K562 (cell line): ENCODE measurements at regions not wholly inside any gene's neighbourhood (a gene's known extent, or its start where the extent isn't known, plus 50 kb on each side); places are given as distances from the start of the nearest gene placed in this dataset.

ENCODE experiments used
- ATAC-seq: fragments of 200-7000 bp; cut with Tn5 transposase; 3 replicates; pipeline ENCODE4 v1.9.1; 2020; ENCODE audit warnings: moderate library complexity
- BruUV-seq: library from RNA; stranded (reverse); fragments of 400-500 nt; replicated peaks from 2 replicates; lab custom pipeline; 2021; lab: Mats Ljungman, UMichigan
- CTCF ChIA-PET: fragments of 300-600 bp; formaldehyde crosslinking; extraction: SDS; loops from one replicate; lab custom pipeline; 2021; ENCODE audit warnings: low intra/inter-chr PET ratio; lab: Yijun Ruan, JAX
- POLR2A ChIA-PET: fragments of 300-600, 350-650 bp; sonication (Branson Sonifier 250); formaldehyde crosslinking; extraction: SDS; loops from one replicate; lab custom pipeline; 2021; ENCODE audit warnings: antibody characterized with exemption, inconsistent platforms; lab: Yijun Ruan, JAX
- DNase-seq, 4 experiments: peaks; one replicate each; pipeline versions ENCODE4 v3.0.0 to v3.0.0-alpha.2; 2011 to 2018; ENCODE audit warnings: low spot score in 3 of 4, mixed read lengths in 3 of 4; ENCODE audit errors: extremely low read depth in 1 of 4
- FAIRE-seq: peaks from 2 replicates; lab custom pipeline; 2011; peaks lifted over from hg19 to GRCh38; lab: Jason Lieb, UNC
- H2AFZ ChIP-seq: 2 replicates; pipeline ENCODE4 v1.6.0; 2011; ENCODE audit warnings: low read depth, low read length, control low read depth, inconsistent platforms
- H3K27ac ChIP-seq: fragments of 200-600 bp; 3 replicates; pipeline ENCODE4 v1.8.0; 2011; ENCODE audit warnings: low read depth, mild to moderate bottlenecking, control low read depth, inconsistent platforms, low read length, moderate library complexity, mixed read lengths; ENCODE audit errors: extremely low read depth
- H3K27me3 ChIP-seq, 2 experiments: fragments of 300-600 bp in 1 of 2; 2 replicates in 1 of 2; 3 replicates in 1 of 2; pipeline versions ENCODE4 v1.6.0 to v1.8.0; 2011; ENCODE audit warnings: inconsistent platforms in 2 of 2, low read length in 2 of 2, mild to moderate bottlenecking in 1 of 2, mixed read lengths in 1 of 2, moderate library complexity in 1 of 2; ENCODE audit not compliant: control insufficient read depth in 2 of 2, insufficient read depth in 2 of 2
- H3K36me3 ChIP-seq: fragments of 300-600 bp; 3 replicates; pipeline ENCODE4 v1.8.0; 2011; ENCODE audit warnings: mild to moderate bottlenecking, low read length, inconsistent platforms; ENCODE audit not compliant: control insufficient read depth, insufficient read depth
- H3K4me1 ChIP-seq, 2 experiments: fragments of 200-600 bp in 1 of 2; replicated peaks in 1 of 2; 2 replicates in 1 of 2; 3 replicates in 1 of 2; pipeline versions ENCODE4 v1.5.1 to v1.8.0; 2011; ENCODE audit warnings: inconsistent platforms in 2 of 2, low read length in 2 of 2, mild to moderate bottlenecking in 1 of 2, mixed read lengths in 1 of 2, moderate library complexity in 1 of 2; ENCODE audit not compliant: control insufficient read depth in 2 of 2, insufficient read depth in 2 of 2
- H3K4me2 ChIP-seq: 2 replicates; pipeline ENCODE4 v1.6.1; 2011; ENCODE audit warnings: low read length, control low read depth, inconsistent platforms, mixed read lengths; ENCODE audit not compliant: insufficient read depth
- H3K4me3 ChIP-seq: fragments of 200-600 bp; sonication (generic), shearing (Covaris generic); 2 replicates; pipeline ENCODE4 v1.5.1; 2016; ENCODE audit warnings: control low read depth, inconsistent platforms
- H3K79me2 ChIP-seq: fragments of 200-600 bp; 3 replicates; pipeline ENCODE4 v1.8.0; 2011; ENCODE audit warnings: low read length, inconsistent platforms; ENCODE audit not compliant: control insufficient read depth, insufficient read depth
- H3K9ac ChIP-seq, 2 experiments: 2 replicates each; pipeline versions ENCODE4 v1.6.0 to v1.6.1; 2011; ENCODE audit warnings: low read depth in 2 of 2, low read length in 2 of 2, control low read depth in 1 of 2, inconsistent platforms in 1 of 2, mild to moderate bottlenecking in 1 of 2, mixed read lengths in 1 of 2; ENCODE audit not compliant: insufficient read depth in 1 of 2
- H3K9me1 ChIP-seq: one replicate; pipeline ENCODE4 v1.6.0; 2011; ENCODE audit warnings: inconsistent platforms, mild to moderate bottlenecking, low read length, moderate library complexity; ENCODE audit not compliant: control insufficient read depth, insufficient read depth
- H3K9me3 ChIP-seq: replicated peaks from 2 replicates; pipeline ENCODE4 v1.5.1; 2011; ENCODE audit warnings: low read depth, low read length, inconsistent platforms; ENCODE audit not compliant: control insufficient read depth, insufficient read depth
- H4K20me1 ChIP-seq: replicated peaks from 2 replicates; pipeline ENCODE4 v1.6.1; 2011; ENCODE audit warnings: low read length, inconsistent platforms, mixed read lengths; ENCODE audit not compliant: control insufficient read depth, insufficient read depth
- ATF4 ChIP-seq: fragments of 450-650 bp; formaldehyde crosslinking; IDR thresholded peaks from 2 replicates; pipeline ENCODE4 v1.4.0; 2022; ENCODE audit warnings: mild to moderate bottlenecking, moderate library complexity
- BMI1 ChIP-seq: fragments of 150-350 bp; IDR thresholded peaks from 2 replicates; pipeline ENCODE4 v1.6.1; 2014; ENCODE audit warnings: low read length
- ELK3 ChIP-seq: fragments of 450-650 bp; formaldehyde crosslinking; IDR thresholded peaks from 2 replicates; pipeline ENCODE4 v1.4.0; 2020; ENCODE audit warnings: mild to moderate bottlenecking
- ERF ChIP-seq: fragments of 450-650 bp; formaldehyde crosslinking; IDR thresholded peaks from 2 replicates; pipeline ENCODE4 v1.4.0; 2020; ENCODE audit warnings: mild to moderate bottlenecking, mixed read lengths
- ETV5 ChIP-seq: sonication (generic); formaldehyde crosslinking; IDR thresholded peaks from 2 replicates; pipeline ENCODE4 v1.4.0; 2020; ENCODE audit warnings: low read depth, mild to moderate bottlenecking, missing genetic modification reagents
- KAT2B ChIP-seq: IDR thresholded peaks from one replicate; pipeline ENCODE4 v1.6.1; 2012; ENCODE audit warnings: low read depth, mild to moderate bottlenecking, control low read depth, inconsistent platforms, low read length, moderate library complexity
- POLR3G ChIP-seq: IDR thresholded peaks from 2 replicates; pipeline ENCODE4 v1.6.1; 2011; ENCODE audit not compliant: insufficient read length, insufficient replicate concordance; ENCODE audit errors: extremely low read depth
- RBBP5 ChIP-seq: fragments of 200-600 bp; sonication (generic); IDR thresholded peaks from 2 replicates; pipeline ENCODE4 v1.6.1; 2012; ENCODE audit warnings: borderline replicate concordance, mild to moderate bottlenecking, low read length, control low read depth, inconsistent platforms; ENCODE audit not compliant: insufficient read depth, poor library complexity, severe bottlenecking
- SPI1 ChIP-seq: IDR thresholded peaks from 2 replicates; pipeline ENCODE4 v1.6.1; 2011; ENCODE audit warnings: low read depth, low read length, control low read depth, borderline replicate concordance
- ZKSCAN3 ChIP-seq: fragments of 250-450 bp; sonication (Bioruptor Pico); IDR thresholded peaks from 2 replicates; pipeline ENCODE4 v1.4.0; 2020
- WGBS: fragments of 100-300 bp; shearing (Covaris generic); methylation state at CpG from one replicate; pipeline ENCODE4 v1.1.6; 2016; ENCODE audit warnings: low coverage, mixed read lengths; ENCODE audit not compliant: insufficient coverage; ENCODE audit errors: missing lambda C conversion rate; 5-methylcytosine and 5-hydroxymethylcytosine counted together
- in situ Hi-C: fragments of 300-500 bp; cut with MboI; formaldehyde crosslinking; loops from 4 replicates; pipeline ENCODE4 v1.15.0; 2018; ENCODE audit warnings: inconsistent platforms, mixed read lengths
- intact Hi-C: fragments of 100-400 bp; cut with micrococcal nuclease; formaldehyde crosslinking; loops from 2 replicates; pipeline ENCODE4 v1.14.2; 2022

GRCh38 chr6:11374036-11375010, 141.9 kb upstream of the NEDD9 start:
- no TSS peak for BruUV-seq
- H3K79me2 ChIP-seq, result no peaks in the 10 kb centered on the region
- H3K36me3 ChIP-seq, result no peaks in the 10 kb centered on the region
- no peak for FAIRE-seq
- no peaks in the 10 kb centered on the region for H3K4me1 ChIP-seq
- peaks cover 0 to 10% of the 10 kb centered on the region in 2 experiments; a peak in 2 of 5 replicates for H3K27me3 ChIP-seq
- no peak overlapping the region for H3K9ac ChIP-seq
- TF ChIP-seq ZKSCAN3 (CRISPR knock-in tag) (peak; percentile 90), BMI1 (no peak), ETV5 (no peak), SPI1 (0 out of 2 replicates have a peak, but pooled peaks have one; percentile 9)
- TF ChIP-seq, all 486 proteins: peak for 2
- Histone ChIP-seq H3K4me2 (no peak overlapping the region), H4K20me1 (no peaks in the 10 kb centered on the region), H3K27ac (no peak overlapping the region), H3K9me1 (no peaks in the 10 kb centered on the region), H3K4me3 (no peak overlapping the region), H3K9me3 (no peaks in the 10 kb centered on the region), H2AFZ (no peak overlapping the region)
- intact Hi-C loops, result no loop called here
- in situ Hi-C loops, result no loop called here
- DNase-seq (no peak), ATAC-seq (no peak)
- WGBS, result 3% methylated on average over 4 of the region's 4 CpGs
- ChIA-PET POLR2A (no interaction called here), CTCF (no interaction called here)

GRCh38 chr6:11373208-11373607, 140.7 kb upstream of the NEDD9 start:
- ATAC-seq, result no peak
- Histone ChIP-seq H3K9me1 (no peaks in the 10 kb centered on the region), H3K36me3 (no peaks in the 10 kb centered on the region), H2AFZ (no peak overlapping the region), H4K20me1 (no peaks in the 10 kb centered on the region), H3K79me2 (no peaks in the 10 kb centered on the region), H3K9ac (no peak overlapping the region), H3K27ac (no peak overlapping the region), H3K4me1 (no peaks in the 10 kb centered on the region), H3K27me3 (peaks cover 0 to 10% of the 10 kb centered on the region in 2 experiments; a peak in 2 of 5 replicates), H3K4me3 (no peak overlapping the region), H3K9me3 (no peaks in the 10 kb centered on the region), H3K4me2 (no peak overlapping the region)
- intact Hi-C loops (no loop called here), in situ Hi-C loops (no loop called here)
- ChIA-PET CTCF (no interaction called here), POLR2A (no interaction called here)
- WGBS, result 0% methylated on average over 1 of the region's 1 CpG
- FAIRE-seq, result no peak
- no TSS peak for BruUV-seq
- no peak for DNase-seq
- TF ChIP-seq ATF4 (CRISPR knock-in tag) (no peak), POLR3G (no peak), KAT2B (no peak), ELK3 (CRISPR knock-in tag) (no peak), RBBP5 (no peak), ERF (no peak)
